ENCODE measurements at regions not wholly inside any gene's neighbourhood (a gene's known extent, or its start where the extent isn't known, plus 50 kb on each side); places are given as distances from the start of the nearest gene placed in this dataset.
"Not testable (repeated sequence)": the region's sequence is repeated elsewhere in the genome, so short reads cannot be mapped to it uniquely, and the experiment has no call there.

- peak in 1 of 2 experiments; percentile 48 for DNase-seq
These were observed 250.1 kb upstream of the TRPC7 start for GRCh38 chr5:136615251-136616119.

- no peak for DNase-seq
These were observed 247.9 kb upstream of the TRPC7 start for GRCh38 chr5:136613230-136613629.

DNA sequence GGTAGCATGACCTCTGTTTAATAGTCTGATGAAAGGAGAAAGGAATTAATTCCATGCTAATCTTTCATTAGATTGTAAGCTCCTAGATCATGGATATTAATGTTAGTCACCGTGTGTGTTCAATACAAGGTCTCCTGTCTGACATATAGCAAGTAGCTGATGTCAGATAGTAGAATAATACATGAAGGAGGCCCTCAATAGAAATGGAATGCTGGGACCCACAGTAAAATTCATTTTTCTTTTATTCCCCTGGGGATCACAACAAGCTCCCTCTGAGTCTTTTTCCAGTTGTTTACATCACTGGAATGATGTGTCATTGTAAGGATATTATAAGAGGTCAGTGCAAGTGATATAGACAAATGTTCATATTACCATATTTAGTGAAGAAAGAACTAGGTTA lies 240.3 kb upstream of the TRPC7 start:
- DNase-seq, result no peak

DNA sequence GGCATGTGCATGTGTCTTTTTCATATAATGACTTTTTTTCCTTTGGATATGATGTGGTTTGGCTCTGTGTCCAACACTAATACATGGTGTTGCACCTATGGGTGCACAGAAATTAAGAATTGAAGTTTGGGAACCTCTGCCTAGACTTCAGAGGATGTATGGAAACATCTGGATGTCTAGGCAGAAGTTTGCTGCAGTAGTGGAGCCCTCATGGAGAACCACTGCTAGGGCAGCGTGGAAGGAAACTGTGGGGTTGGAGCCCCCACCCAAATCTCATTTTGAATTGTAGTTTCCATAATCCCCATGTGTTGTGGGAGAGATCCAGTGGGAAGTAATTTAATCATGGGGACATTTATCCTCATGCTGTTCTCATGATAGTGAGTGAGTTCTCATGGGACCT lies 235.0 kb upstream of the TRPC7 start:
- no peak for DNase-seq

DNA sequence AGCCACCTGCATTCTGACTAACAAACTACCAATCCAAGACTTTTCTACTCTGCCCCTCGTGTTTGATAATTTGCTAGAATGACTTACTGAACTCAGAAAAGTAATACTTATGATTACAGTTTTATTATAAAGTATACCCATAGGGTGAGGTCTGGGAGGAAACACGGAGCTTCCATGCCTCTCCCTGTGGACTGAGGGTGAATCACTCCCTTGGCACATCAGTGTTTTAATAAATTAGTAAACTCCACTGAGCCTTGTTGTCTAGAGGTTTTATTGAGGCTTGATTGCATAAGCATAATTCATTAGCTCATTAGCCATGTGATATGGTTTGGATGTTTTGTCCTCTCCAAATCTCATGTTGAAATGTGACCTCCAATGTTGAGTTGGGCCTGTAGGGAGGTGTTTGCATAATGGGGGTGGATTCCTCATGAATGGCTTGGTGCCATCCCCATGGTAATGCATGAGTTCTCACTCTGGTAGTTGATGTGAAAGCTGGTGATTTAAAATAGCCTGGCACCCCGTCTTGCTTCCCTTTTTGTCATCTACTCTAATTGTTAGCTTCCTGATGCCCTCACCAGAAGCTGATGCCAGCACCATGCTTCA lies 233.6 kb upstream of the TRPC7 start:
- DNase-seq, result no peak

- DNase-seq, result no peak
These were observed 229.1 kb upstream of the TRPC7 start for GRCh38 chr5:136594416-136594815.

DNA sequence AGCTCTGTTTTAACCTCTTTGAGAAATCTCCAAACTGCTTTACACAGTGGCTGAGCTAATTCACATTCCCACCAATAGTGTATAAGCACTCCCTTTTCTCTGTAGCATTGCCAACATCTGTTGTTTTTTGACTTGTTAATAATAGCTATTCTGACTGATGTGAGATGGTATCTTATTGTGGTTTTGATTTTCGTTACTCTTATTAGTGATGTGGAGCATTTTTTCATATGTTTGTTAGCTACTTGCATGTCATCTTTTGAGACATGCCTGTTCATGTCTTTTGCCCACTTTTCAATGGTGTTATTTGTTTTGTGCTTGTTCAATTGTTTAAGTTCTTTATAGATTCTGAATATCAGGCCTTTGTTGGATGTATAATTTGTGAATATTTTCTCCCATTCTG lies 225.2 kb upstream of the TRPC7 start:
- DNase-seq, result no peak

DNA sequence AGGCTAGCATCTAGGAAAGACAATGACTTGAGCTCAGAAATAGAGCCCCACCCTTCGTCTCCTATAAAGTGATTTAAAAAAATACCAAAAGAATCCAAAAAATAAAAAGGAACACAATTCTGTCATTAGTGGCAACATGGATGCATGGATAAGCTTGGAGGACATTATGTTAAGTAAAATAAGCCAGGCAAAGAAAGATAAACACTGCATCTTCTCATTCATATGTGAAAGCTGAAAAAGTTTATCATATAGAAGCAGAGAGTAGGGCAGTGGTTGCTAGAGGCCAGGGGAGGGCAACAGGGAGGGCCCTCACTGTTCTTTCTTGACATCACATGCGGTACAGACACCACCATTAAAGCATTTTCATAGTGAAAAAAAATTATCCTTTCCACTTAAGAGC lies 220.9 kb upstream of the TRPC7 start:
- DNase-seq, result no peak

- no peak for DNase-seq
These were observed 219.1 kb upstream of the TRPC7 start for GRCh38 chr5:136584474-136584873.

- DNase-seq, result no peak
These were observed 213.9 kb upstream of the TRPC7 start for GRCh38 chr5:136579238-136579637.

GRCh38 chr5:136569875-136570274 lies 204.5 kb upstream of the TRPC7 start:
- not testable (repeated sequence) for DNase-seq

GRCh38 chr5:136565457-136565856 lies 200.1 kb upstream of the TRPC7 start:
- not testable (repeated sequence) for DNase-seq

GRCh38 chr5:136565050-136565449 lies 199.7 kb upstream of the TRPC7 start:
- DNase-seq, result not testable (repeated sequence)

- DNase-seq, result not testable (repeated sequence)
These were observed 199.1 kb upstream of the TRPC7 start for GRCh38 chr5:136564431-136564830.

DNA sequence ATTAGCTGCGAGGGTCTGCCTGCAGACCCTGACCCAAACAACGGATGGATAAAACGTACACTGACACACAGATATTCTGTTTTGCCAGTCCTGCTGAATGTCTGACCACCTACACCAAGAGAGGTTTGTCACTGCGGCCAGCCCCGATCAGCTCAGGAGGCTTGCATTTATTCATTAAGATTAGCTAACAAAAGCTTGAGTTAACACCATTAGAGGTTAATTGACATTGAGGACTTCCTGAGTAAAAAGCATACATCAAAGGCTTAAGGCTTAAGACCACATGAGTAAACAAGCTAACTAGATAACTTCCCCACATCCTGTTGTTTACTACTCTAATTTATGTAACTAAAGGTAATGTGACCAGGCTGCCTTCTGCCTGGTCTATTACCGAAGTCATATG lies 198.1 kb upstream of the TRPC7 start:
- no peak for DNase-seq

DNA sequence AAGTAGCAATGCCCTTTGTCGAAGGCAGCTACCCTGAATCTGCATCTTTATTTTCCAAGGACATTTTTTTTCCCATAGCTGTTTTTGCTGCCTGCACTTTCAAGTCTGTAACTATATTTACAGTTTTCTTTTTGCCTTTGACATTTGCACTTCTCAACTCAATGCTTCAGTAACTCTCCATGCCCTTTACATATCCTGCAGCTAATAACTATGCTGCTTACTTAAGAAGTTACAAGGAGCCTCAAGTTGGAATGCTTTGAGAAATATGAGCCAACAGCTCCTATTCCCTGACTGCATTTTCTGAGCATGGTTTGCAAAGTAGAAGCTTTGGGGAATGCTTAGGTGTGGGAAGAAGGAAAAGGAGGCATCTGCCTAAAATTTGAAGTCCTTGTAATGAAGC lies 194.8 kb upstream of the TRPC7 start:
- DNase-seq, result no peak

DNA sequence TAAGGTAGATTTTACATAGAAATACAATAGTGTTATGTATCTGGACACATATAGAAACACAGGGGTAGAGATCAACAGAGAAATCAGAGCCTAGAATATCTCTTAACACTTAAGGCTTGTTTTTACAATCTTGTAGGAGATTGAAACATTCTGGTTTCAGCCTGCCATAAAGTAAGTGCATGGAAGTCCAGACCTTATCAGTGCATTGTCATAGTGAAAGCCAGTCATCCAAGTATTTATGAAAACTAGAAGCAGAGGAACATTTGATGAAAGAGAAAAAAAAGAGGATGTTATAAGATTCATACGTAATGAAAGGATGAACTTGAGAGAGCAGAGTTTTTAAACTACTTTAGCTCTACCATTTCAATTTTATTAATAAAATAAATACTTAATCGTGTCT lies 194.3 kb upstream of the TRPC7 start:
- DNase-seq, result no peak

DNA sequence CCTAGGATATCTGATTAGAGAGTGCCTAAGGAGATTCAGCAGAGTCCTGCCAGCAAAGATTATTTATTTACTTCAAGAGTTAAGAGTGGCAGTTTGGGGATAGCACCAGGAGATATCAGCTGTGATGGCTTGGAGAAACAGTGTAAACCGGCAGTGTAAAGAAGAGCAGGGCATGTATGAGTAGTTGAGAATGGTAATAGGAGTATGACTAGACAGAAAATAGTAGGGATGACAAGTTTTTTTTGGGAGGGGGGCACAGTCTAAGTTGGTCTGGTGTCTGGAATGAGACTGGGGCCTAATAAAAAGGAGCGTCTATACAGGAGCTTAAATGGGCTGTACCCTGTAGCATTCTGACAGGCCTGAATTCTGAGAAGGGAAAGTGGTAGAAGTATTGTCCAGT lies 181.8 kb upstream of the TRPC7 start:
- not testable (repeated sequence) for DNase-seq

- DNase-seq, result not testable (repeated sequence)
These were observed 181.1 kb upstream of the TRPC7 start for GRCh38 chr5:136546441-136546840.

- not testable (repeated sequence) for DNase-seq
These were observed 179.7 kb upstream of the TRPC7 start for GRCh38 chr5:136545031-136545430.

GRCh38 chr5:136538534-136538933 lies 173.2 kb upstream of the TRPC7 start:
- no peak for DNase-seq

- no peak for DNase-seq
These were observed 163.7 kb upstream of the TRPC7 start for GRCh38 chr5:136529081-136529480.

- no peak for DNase-seq
These were observed 163.2 kb upstream of the TRPC7 start for GRCh38 chr5:136528481-136529030.

DNA sequence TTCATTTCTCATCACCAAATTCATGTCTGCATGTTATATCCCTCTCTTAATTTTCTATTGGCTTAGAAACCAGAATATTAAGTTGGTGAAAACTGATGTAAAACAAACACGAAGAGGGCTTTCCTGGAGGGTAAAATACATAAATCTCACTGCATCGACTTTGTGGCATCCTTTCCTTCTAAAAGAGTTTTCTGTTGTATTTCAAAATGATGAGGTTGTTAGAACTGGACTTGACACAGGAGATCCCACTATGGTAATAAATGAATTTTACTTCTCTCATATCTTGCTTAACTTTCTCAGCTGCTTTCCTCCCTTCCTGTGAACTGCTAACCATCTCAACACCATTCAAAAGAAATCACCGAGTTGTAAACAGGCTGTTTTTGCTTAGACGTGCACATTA lies 162.0 kb upstream of the TRPC7 start:
- no peak for DNase-seq

All from NCI-H526 (cell line).